ENCODE measurements at regions not wholly inside any gene's neighbourhood (a gene's known extent, or its start where the extent isn't known, plus 50 kb on each side); places are given as distances from the start of the nearest gene placed in this dataset.

DNA sequence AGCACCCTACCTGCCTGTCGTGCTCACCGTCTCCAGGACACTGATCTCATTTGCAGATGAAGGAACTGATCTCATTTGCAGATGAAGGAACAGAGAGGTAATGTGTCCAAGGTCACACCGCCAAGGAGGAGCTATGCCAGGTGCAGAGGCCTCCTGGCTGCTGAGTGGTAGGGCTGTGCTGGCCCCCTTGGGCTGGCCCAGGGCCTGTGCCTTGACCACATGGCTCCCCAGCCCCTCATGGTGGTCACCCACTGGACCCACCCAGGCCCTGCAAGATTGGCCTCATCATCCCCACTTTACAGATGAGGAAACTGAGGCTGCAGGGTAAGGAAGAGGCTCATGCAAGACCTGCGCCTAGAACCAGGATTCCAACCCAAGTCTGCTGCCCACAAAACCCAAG is 628.3 kb downstream of the MATN1 start:
- no peak for DNase-seq (ENCODE audit: low read depth)
- no peak overlapping the region for H3K4me3 ChIP-seq (ENCODE audit: low read depth, low read length)
- TF ChIP-seq, protein P1, sequence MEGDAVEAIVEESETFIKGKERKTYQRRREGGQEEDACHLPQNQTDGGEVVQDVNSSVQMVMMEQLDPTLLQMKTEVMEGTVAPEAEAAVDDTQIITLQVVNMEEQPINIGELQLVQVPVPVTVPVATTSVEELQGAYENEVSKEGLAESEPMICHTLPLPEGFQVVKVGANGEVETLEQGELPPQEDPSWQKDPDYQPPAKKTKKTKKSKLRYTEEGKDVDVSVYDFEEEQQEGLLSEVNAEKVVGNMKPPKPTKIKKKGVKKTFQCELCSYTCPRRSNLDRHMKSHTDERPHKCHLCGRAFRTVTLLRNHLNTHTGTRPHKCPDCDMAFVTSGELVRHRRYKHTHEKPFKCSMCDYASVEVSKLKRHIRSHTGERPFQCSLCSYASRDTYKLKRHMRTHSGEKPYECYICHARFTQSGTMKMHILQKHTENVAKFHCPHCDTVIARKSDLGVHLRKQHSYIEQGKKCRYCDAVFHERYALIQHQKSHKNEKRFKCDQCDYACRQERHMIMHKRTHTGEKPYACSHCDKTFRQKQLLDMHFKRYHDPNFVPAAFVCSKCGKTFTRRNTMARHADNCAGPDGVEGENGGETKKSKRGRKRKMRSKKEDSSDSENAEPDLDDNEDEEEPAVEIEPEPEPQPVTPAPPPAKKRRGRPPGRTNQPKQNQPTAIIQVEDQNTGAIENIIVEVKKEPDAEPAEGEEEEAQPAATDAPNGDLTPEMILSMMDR (IDR thresholded peaks at IDR 0.05; ENCODE audit: low read depth, low read length): no peak
- no peak for TF ChIP-seq MYC (IDR thresholded peaks at IDR 0.05; ENCODE audit: low read depth, low read length)

DNA sequence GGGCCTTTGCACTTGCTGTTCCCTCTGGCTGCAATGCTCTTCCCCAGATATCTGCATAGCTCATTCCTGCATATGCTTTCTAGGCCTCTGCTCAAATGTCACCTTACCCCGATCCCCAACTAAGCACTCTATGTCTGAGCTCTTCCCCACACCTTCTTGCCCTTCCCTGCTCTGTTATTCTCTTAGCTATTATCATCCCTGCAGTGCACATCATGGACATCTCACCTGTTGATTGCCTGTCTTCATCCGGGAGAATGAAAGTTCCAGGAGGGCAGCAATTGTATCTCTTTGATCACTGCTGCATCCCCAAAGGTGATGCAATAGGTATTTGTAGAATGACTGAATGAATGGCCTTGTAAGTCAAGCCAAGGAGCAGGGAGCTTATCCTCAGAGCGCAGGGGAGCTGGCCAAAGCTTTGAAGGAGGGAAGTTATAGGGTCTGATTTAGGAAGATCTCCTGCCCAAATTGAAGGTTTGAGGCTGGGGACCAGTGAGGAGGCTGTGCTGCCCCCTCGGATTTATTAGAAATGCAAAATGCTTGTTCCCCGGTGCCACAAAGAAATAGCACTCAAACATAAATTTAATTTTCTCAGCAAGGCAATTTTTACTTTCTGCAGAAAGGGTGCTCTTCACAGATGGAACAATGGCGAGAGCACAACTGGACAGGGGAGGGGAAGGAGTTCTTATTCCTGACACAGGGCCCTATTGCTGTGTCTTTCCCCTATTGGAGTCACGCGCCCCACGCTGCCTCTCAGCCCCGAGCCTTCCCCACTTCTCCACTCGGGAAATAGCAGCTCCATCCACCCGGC is 631.1 kb downstream of the MATN1 start:
- DNase-seq (ENCODE audit: low read depth): no peak
- TF ChIP-seq, protein P1 (IDR thresholded peaks at IDR 0.05; ENCODE audit: low read depth, low read length): no peak
- no peak for TF ChIP-seq POLR2A (IDR thresholded peaks at IDR 0.05; ENCODE audit: extremely low read depth, insufficient read length)
- TF ChIP-seq, protein P2, sequence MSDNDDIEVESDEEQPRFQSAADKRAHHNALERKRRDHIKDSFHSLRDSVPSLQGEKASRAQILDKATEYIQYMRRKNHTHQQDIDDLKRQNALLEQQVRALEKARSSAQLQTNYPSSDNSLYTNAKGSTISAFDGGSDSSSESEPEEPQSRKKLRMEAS (IDR thresholded peaks at IDR 0.05; ENCODE audit: low read depth, low read length): no peak
- TF ChIP-seq MYC (IDR thresholded peaks at IDR 0.05; ENCODE audit: low read depth, low read length): no peak
- no peak overlapping the region for H3K4me3 ChIP-seq (ENCODE audit: low read depth, low read length)

DNA sequence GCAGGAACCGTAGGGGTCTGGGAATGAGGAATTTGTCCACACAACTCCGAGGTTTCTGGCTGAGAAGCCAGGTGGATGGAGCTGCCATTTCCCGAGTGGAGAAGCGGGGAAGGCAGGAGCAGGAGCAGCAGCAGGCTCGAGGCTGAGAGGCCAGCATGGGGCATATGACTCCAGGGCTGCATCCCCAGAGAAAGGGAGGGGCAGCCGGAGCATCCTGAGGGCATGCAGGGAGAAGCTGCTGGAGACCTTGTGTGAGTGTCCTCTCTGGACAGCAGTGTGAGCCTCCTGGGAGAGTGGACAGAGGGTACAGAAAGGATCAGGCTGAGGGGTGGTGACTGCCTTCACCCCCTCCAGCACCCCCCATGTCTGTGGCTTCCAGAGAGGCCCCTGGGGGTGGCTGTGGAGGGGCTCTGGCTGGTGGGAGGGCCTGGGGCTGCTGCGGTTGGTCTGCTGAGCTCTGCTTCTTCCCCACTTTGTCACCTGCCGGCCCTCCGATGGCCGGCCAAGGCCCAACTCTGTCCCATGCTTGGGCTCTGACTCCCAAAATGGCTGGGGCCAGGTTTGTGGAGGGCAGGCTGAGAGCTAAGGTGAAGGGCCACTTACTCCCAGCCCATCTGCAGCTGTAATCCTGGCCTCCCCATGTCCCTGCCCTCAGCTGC is 633.1 kb downstream of the MATN1 start:
- TF ChIP-seq, protein P2 (IDR thresholded peaks at IDR 0.05; ENCODE audit: low read depth, low read length): no peak
- TF ChIP-seq MYC (IDR thresholded peaks at IDR 0.05; ENCODE audit: low read depth, low read length) (no peak), POLR2A (IDR thresholded peaks at IDR 0.05; ENCODE audit: extremely low read depth, insufficient read length) (no peak)
- DNase-seq (ENCODE audit: low read depth): no peak

DNA sequence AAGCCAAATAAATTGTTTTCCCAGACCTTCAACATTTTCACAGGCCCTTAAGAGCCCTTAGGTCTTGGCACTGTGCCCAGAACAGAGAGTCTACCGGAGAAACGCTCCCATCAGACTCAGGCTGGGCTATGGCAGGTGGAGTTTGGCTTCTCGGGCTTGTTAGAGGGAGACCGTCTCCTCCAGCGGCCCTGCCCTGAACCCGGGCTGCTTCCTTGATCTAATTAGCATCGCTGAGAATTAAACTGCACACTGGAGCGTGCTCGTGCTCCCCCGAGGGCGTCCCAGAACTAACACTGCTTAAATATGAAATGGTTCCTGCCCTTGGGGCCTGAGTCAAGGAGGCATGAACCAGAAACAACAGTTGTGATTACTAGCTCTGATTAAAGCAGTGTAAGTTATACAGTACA is 634.4 kb downstream of the MATN1 start:
- no peak for DNase-seq (ENCODE audit: low read depth)
- H3K4me3 ChIP-seq (ENCODE audit: low read depth, low read length): no peak overlapping the region
- no peak for TF ChIP-seq MYC (IDR thresholded peaks at IDR 0.05; ENCODE audit: low read depth, low read length)
- no peak for TF ChIP-seq POLR2A (IDR thresholded peaks at IDR 0.05; ENCODE audit: extremely low read depth, insufficient read length)
- TF ChIP-seq, protein P1 (IDR thresholded peaks at IDR 0.05; ENCODE audit: low read depth, low read length): no peak
- TF ChIP-seq, protein P2 (IDR thresholded peaks at IDR 0.05; ENCODE audit: low read depth, low read length): no peak

More for the DNA sequence above, 633.1 kb downstream of the MATN1 start:
- H3K4me3 ChIP-seq (ENCODE audit: low read depth, low read length): no peak overlapping the region

DNA sequence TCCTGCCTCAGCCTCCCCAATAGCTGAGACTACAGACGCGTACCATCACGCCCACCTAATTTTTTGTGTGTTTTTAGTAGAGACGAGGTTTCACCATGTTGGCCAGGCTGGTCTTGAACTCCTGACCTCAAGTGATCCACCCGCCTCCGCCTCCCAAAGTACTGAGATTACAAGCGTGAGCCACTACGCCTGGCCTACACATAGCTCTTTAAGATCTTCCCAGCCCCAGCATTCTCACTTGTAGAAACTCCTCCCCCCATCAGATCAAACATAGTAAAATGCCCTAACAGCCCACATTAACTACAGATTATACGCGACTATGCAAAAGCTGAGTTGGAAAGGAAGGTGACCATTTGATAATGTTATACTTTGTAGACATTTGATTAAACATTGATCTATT is 634.8 kb downstream of the MATN1 start:
- TF ChIP-seq MYC (IDR thresholded peaks at IDR 0.05; ENCODE audit: low read depth, low read length) (no peak), POLR2A (IDR thresholded peaks at IDR 0.05; ENCODE audit: extremely low read depth, insufficient read length) (no peak)
- TF ChIP-seq, protein P2 (IDR thresholded peaks at IDR 0.05; ENCODE audit: low read depth, low read length): no peak
- DNase-seq (ENCODE audit: low read depth): no peak
- H3K4me3 ChIP-seq (ENCODE audit: low read depth, low read length): no peak overlapping the region

DNA sequence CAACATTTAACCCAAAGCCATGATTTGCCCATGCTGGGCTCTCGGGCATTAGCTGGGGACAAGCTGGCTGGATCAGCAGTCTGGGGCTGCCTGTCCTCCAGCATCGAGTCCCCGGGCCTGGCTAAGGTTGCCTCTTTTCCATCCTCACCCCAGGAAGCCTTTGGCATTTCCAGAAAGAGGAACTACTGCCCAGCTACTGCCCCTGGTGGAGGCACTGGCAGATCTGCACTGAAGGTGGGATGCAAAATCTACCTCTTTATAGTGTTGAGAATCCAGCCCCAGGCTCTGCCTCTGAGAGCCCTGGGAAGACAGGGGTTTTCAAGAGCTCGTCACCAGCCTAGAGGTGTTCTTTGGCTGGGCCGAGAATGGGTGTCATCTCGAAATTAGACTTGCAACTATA is 635.9 kb downstream of the MATN1 start:
- TF ChIP-seq MYC (IDR thresholded peaks at IDR 0.05; ENCODE audit: low read depth, low read length): no peak
- TF ChIP-seq, protein P1 (IDR thresholded peaks at IDR 0.05; ENCODE audit: low read depth, low read length): peak; percentile 29
- TF ChIP-seq, protein P2 (IDR thresholded peaks at IDR 0.05; ENCODE audit: low read depth, low read length): no peak
- no peak for TF ChIP-seq POLR2A (IDR thresholded peaks at IDR 0.05; ENCODE audit: extremely low read depth, insufficient read length)
- peak; percentile 18 for DNase-seq (ENCODE audit: low read depth)
- no peak overlapping the region for H3K4me3 ChIP-seq (ENCODE audit: low read depth, low read length)

Measured in NB4 (cell line).